ENCODE measurements at regions not wholly inside any gene's neighbourhood (a gene's known extent, or its start where the extent isn't known, plus 50 kb on each side); places are given as distances from the start of the nearest gene placed in this dataset.

- Mint-ChIP-seq H3K27me3 (ENCODE audit: low read depth) (no peaks in the 10 kb centered on the region), H3K4me3 (no peak overlapping the region), H3K27ac (no peak overlapping the region), H3K36me3 (ENCODE audit: low read depth) (no peaks in the 10 kb centered on the region), H3K4me1 (ENCODE audit: low read depth) (peaks cover 3% of the 10 kb centered on the region), H3K9me3 (no peaks in the 10 kb centered on the region)
Measured at GRCh38 chr1:4984841-4985240, 330.4 kb downstream of the AJAP1 start.

- no peak overlapping the region for H3K27ac Mint-ChIP-seq
- H3K4me1 Mint-ChIP-seq (ENCODE audit: low read depth), result no peaks in the 10 kb centered on the region
- H3K4me3 Mint-ChIP-seq, result no peak overlapping the region
- H3K27me3 Mint-ChIP-seq (ENCODE audit: low read depth), result no peaks in the 10 kb centered on the region
- no peaks in the 10 kb centered on the region for H3K9me3 Mint-ChIP-seq
- H3K36me3 Mint-ChIP-seq (ENCODE audit: low read depth), result no peaks in the 10 kb centered on the region
Measured at GRCh38 chr1:4980211-4980610, 325.8 kb downstream of the AJAP1 start.

- H3K27me3 Mint-ChIP-seq (ENCODE audit: low read depth), result no peaks in the 10 kb centered on the region
- H3K27ac Mint-ChIP-seq, result no peak overlapping the region
- H3K9me3 Mint-ChIP-seq, result no peaks in the 10 kb centered on the region
- no peaks in the 10 kb centered on the region for H3K36me3 Mint-ChIP-seq (ENCODE audit: low read depth)
- H3K4me3 Mint-ChIP-seq, result no peak overlapping the region
- no peaks in the 10 kb centered on the region for H3K4me1 Mint-ChIP-seq (ENCODE audit: low read depth)
Measured at GRCh38 chr1:4978660-4979390, 324.4 kb downstream of the AJAP1 start.

- Mint-ChIP-seq H3K4me3 (no peak overlapping the region), H3K4me1 (ENCODE audit: low read depth) (no peaks in the 10 kb centered on the region), H3K27me3 (ENCODE audit: low read depth) (no peaks in the 10 kb centered on the region), H3K36me3 (ENCODE audit: low read depth) (no peaks in the 10 kb centered on the region), H3K9me3 (no peaks in the 10 kb centered on the region), H3K27ac (no peak overlapping the region)
Measured at GRCh38 chr1:4977701-4978100, 323.3 kb downstream of the AJAP1 start.

- Mint-ChIP-seq H3K36me3 (ENCODE audit: low read depth) (no peaks in the 10 kb centered on the region), H3K4me1 (ENCODE audit: low read depth) (no peaks in the 10 kb centered on the region), H3K27me3 (ENCODE audit: low read depth) (no peaks in the 10 kb centered on the region), H3K9me3 (no peaks in the 10 kb centered on the region), H3K4me3 (no peak overlapping the region), H3K27ac (no peak overlapping the region)
Measured at GRCh38 chr1:4976859-4977440, 322.5 kb downstream of the AJAP1 start.

GRCh38 chr1:4975856-4976255 lies 321.4 kb downstream of the AJAP1 start:
- Mint-ChIP-seq H3K36me3 (ENCODE audit: low read depth) (no peaks in the 10 kb centered on the region), H3K27me3 (ENCODE audit: low read depth) (no peaks in the 10 kb centered on the region), H3K9me3 (no peaks in the 10 kb centered on the region), H3K4me3 (no peak overlapping the region), H3K27ac (no peak overlapping the region), H3K4me1 (ENCODE audit: low read depth) (no peaks in the 10 kb centered on the region)

GRCh38 chr1:4974981-4975685 lies 320.7 kb downstream of the AJAP1 start:
- H3K27me3 Mint-ChIP-seq (ENCODE audit: low read depth), result no peaks in the 10 kb centered on the region
- no peaks in the 10 kb centered on the region for H3K9me3 Mint-ChIP-seq
- no peaks in the 10 kb centered on the region for H3K36me3 Mint-ChIP-seq (ENCODE audit: low read depth)
- no peaks in the 10 kb centered on the region for H3K4me1 Mint-ChIP-seq (ENCODE audit: low read depth)
- no peak overlapping the region for H3K4me3 Mint-ChIP-seq
- no peak overlapping the region for H3K27ac Mint-ChIP-seq

- Mint-ChIP-seq H3K4me3 (no peak overlapping the region), H3K27ac (no peak overlapping the region), H3K27me3 (ENCODE audit: low read depth) (no peaks in the 10 kb centered on the region), H3K36me3 (ENCODE audit: low read depth) (no peaks in the 10 kb centered on the region), H3K4me1 (ENCODE audit: low read depth) (no peaks in the 10 kb centered on the region), H3K9me3 (no peaks in the 10 kb centered on the region)
Measured at GRCh38 chr1:4973341-4973740, 318.9 kb downstream of the AJAP1 start.

- no peaks in the 10 kb centered on the region for H3K36me3 Mint-ChIP-seq (ENCODE audit: low read depth)
- H3K4me3 Mint-ChIP-seq, result no peak overlapping the region
- no peaks in the 10 kb centered on the region for H3K9me3 Mint-ChIP-seq
- H3K4me1 Mint-ChIP-seq (ENCODE audit: low read depth), result no peaks in the 10 kb centered on the region
- H3K27ac Mint-ChIP-seq, result no peak overlapping the region
- H3K27me3 Mint-ChIP-seq (ENCODE audit: low read depth), result no peaks in the 10 kb centered on the region
Measured at GRCh38 chr1:4972761-4973320, 318.4 kb downstream of the AJAP1 start.

GRCh38 chr1:4971666-4972065 lies 317.3 kb downstream of the AJAP1 start:
- Mint-ChIP-seq H3K36me3 (ENCODE audit: low read depth) (no peaks in the 10 kb centered on the region), H3K27ac (no peak overlapping the region), H3K4me1 (ENCODE audit: low read depth) (no peaks in the 10 kb centered on the region), H3K27me3 (ENCODE audit: low read depth) (no peaks in the 10 kb centered on the region), H3K4me3 (no peak overlapping the region), H3K9me3 (no peaks in the 10 kb centered on the region)

- no peaks in the 10 kb centered on the region for H3K36me3 Mint-ChIP-seq (ENCODE audit: low read depth)
- H3K27me3 Mint-ChIP-seq (ENCODE audit: low read depth), result no peaks in the 10 kb centered on the region
- no peaks in the 10 kb centered on the region for H3K4me1 Mint-ChIP-seq (ENCODE audit: low read depth)
- no peaks in the 10 kb centered on the region for H3K9me3 Mint-ChIP-seq
- H3K27ac Mint-ChIP-seq, result no peak overlapping the region
- no peak overlapping the region for H3K4me3 Mint-ChIP-seq
Measured at GRCh38 chr1:4970532-4970931, 316.1 kb downstream of the AJAP1 start.

- H3K36me3 Mint-ChIP-seq (ENCODE audit: low read depth), result no peaks in the 10 kb centered on the region
Measured at GRCh38 chr1:4969556-4970129, 315.2 kb downstream of the AJAP1 start.

GRCh38 chr1:4965346-4966075 lies 311.1 kb downstream of the AJAP1 start:
- Mint-ChIP-seq H3K9me3 (no peaks in the 10 kb centered on the region), H3K4me3 (no peak overlapping the region), H3K27me3 (ENCODE audit: low read depth) (peaks cover 3% of the 10 kb centered on the region), H3K4me1 (ENCODE audit: low read depth) (no peaks in the 10 kb centered on the region), H3K36me3 (ENCODE audit: low read depth) (no peaks in the 10 kb centered on the region), H3K27ac (no peak overlapping the region)

More at GRCh38 chr1:4969556-4970129, 315.2 kb downstream of the AJAP1 start:
- H3K27ac Mint-ChIP-seq, result no peak overlapping the region
- no peaks in the 10 kb centered on the region for H3K4me1 Mint-ChIP-seq (ENCODE audit: low read depth)
- H3K9me3 Mint-ChIP-seq, result no peaks in the 10 kb centered on the region
- H3K27me3 Mint-ChIP-seq (ENCODE audit: low read depth), result no peaks in the 10 kb centered on the region
- H3K4me3 Mint-ChIP-seq, result no peak overlapping the region

GRCh38 chr1:4964634-4965345 lies 310.4 kb downstream of the AJAP1 start:
- H3K36me3 Mint-ChIP-seq (ENCODE audit: low read depth), result no peaks in the 10 kb centered on the region
- H3K9me3 Mint-ChIP-seq, result no peaks in the 10 kb centered on the region
- H3K27ac Mint-ChIP-seq, result no peak overlapping the region
- H3K4me3 Mint-ChIP-seq, result no peak overlapping the region
- H3K4me1 Mint-ChIP-seq (ENCODE audit: low read depth), result no peaks in the 10 kb centered on the region
- peaks cover 3% of the 10 kb centered on the region for H3K27me3 Mint-ChIP-seq (ENCODE audit: low read depth)

Measured in T-helper 1 cell treated with Interleukin-12 subunit alpha and Interleukin-12 subunit beta and Interleukin-4 antibody, amounts not matched to agents 30 μg/mL and 1 μg/mL, for 36 hours (primary cell).